Jurkat, Clone E6-1 (cell line): ENCODE measurements at regions not wholly inside any gene's neighbourhood (a gene's known extent, or its start where the extent isn't known, plus 50 kb on each side); places are given as distances from the start of the nearest gene placed in this dataset.

Experiments
- DNase-seq: peaks from one replicate; pipeline ENCODE4 v3.0.0-alpha.2; 2011; ENCODE audit warnings: low read depth, low spot score
- H3K4me3 ChIP-seq: 2 replicates; pipeline ENCODE4 v1.5.1; 2011; ENCODE audit warnings: mild to moderate bottlenecking, low read length, control low read depth, moderate library complexity

GRCh38 chr15:39165020-39165706, 415.7 kb upstream of the THBS1 start:
- no peak overlapping the region for H3K4me3 ChIP-seq
- no peak for DNase-seq

GRCh38 chr15:39167164-39168058, 413.5 kb upstream of the THBS1 start:
- no peak for DNase-seq
- no peak overlapping the region for H3K4me3 ChIP-seq

- DNase-seq = peak; percentile 81
- no peak overlapping the region for H3K4me3 ChIP-seq
Measured at GRCh38 chr15:39171944-39172368, 408.9 kb upstream of the THBS1 start.

GRCh38 chr15:39172380-39173281, 408.2 kb upstream of the THBS1 start:
- DNase-seq = no peak

GRCh38 chr15:39173426-39173825, 407.5 kb upstream of the THBS1 start:
- DNase-seq = no peak
- H3K4me3 ChIP-seq = no peak overlapping the region

More at GRCh38 chr15:39172380-39173281, 408.2 kb upstream of the THBS1 start:
- no peak overlapping the region for H3K4me3 ChIP-seq

- no peak for DNase-seq
- H3K4me3 ChIP-seq = no peak overlapping the region
Measured at GRCh38 chr15:39174332-39174731, 406.5 kb upstream of the THBS1 start.

GRCh38 chr15:39176030-39176429, 404.8 kb upstream of the THBS1 start:
- no peak overlapping the region for H3K4me3 ChIP-seq
- DNase-seq = no peak

- no peak overlapping the region for H3K4me3 ChIP-seq
- no peak for DNase-seq
Measured at GRCh38 chr15:39177561-39177960, 403.3 kb upstream of the THBS1 start.

GRCh38 chr15:39180030-39180429, 400.8 kb upstream of the THBS1 start:
- H3K4me3 ChIP-seq = no peak overlapping the region
- DNase-seq = no peak

GRCh38 chr15:39180483-39180933, 400.4 kb upstream of the THBS1 start:
- DNase-seq = no peak
- no peak overlapping the region for H3K4me3 ChIP-seq

- no peak overlapping the region for H3K4me3 ChIP-seq
- no peak for DNase-seq
Measured at GRCh38 chr15:39181056-39181747, 399.7 kb upstream of the THBS1 start.

GRCh38 chr15:39181940-39182339, 398.9 kb upstream of the THBS1 start:
- DNase-seq = no peak
- no peak overlapping the region for H3K4me3 ChIP-seq

- no peak for DNase-seq
- no peak overlapping the region for H3K4me3 ChIP-seq
Measured at GRCh38 chr15:39183164-39183881, 397.6 kb upstream of the THBS1 start.

- no peak overlapping the region for H3K4me3 ChIP-seq
- DNase-seq = no peak
Measured at GRCh38 chr15:39184701-39185390, 396.0 kb upstream of the THBS1 start.

- DNase-seq = no peak
- H3K4me3 ChIP-seq = no peak overlapping the region
Measured at GRCh38 chr15:39188314-39188713, 392.6 kb upstream of the THBS1 start.

- no peak for DNase-seq
- H3K4me3 ChIP-seq = no peak overlapping the region
Measured at GRCh38 chr15:39188930-39189329, 391.9 kb upstream of the THBS1 start.

- no peak overlapping the region for H3K4me3 ChIP-seq
- no peak for DNase-seq
Measured at GRCh38 chr15:39191871-39192291, 389.0 kb upstream of the THBS1 start.

- H3K4me3 ChIP-seq = no peak overlapping the region
- DNase-seq = no peak
Measured at GRCh38 chr15:39192351-39192750, 388.5 kb upstream of the THBS1 start.
